ENCODE measurements at regions not wholly inside any gene's neighbourhood (a gene's known extent, or its start where the extent isn't known, plus 50 kb on each side); places are given as distances from the start of the nearest gene placed in this dataset.

- no peak for TF ChIP-seq POLR2A (IDR thresholded peaks at IDR 0.05; ENCODE audit: low read length)
- no peak for TF ChIP-seq GATA1 (IDR thresholded peaks at IDR 0.05; ENCODE audit: low read depth, low read length)
- DNase-seq, result no peak
Observed at GRCh38 chr13:62906896-62907295, 1491.2 kb upstream of the PCDH20 start.

GRCh38 chr13:62906469-62906868 lies 1490.8 kb upstream of the PCDH20 start:
- no peak for TF ChIP-seq GATA1 (IDR thresholded peaks at IDR 0.05; ENCODE audit: low read depth, low read length)
- DNase-seq, result no peak

GRCh38 chr13:62887046-62887445 lies 1471.4 kb upstream of the PCDH20 start:
- no peak for DNase-seq
- TF ChIP-seq GATA1 (IDR thresholded peaks at IDR 0.05; ENCODE audit: low read depth, low read length) (no peak), POLR2A (IDR thresholded peaks at IDR 0.05; ENCODE audit: low read length) (no peak)

GRCh38 chr13:62879071-62879470 lies 1463.4 kb upstream of the PCDH20 start:
- TF ChIP-seq GATA1 (IDR thresholded peaks at IDR 0.05; ENCODE audit: low read depth, low read length), result no peak
- no peak for TF ChIP-seq POLR2A (IDR thresholded peaks at IDR 0.05; ENCODE audit: low read length)
- no peak for DNase-seq

GRCh38 chr13:62875118-62875640 lies 1459.5 kb upstream of the PCDH20 start:
- no peak for TF ChIP-seq GATA1 (IDR thresholded peaks at IDR 0.05; ENCODE audit: low read depth, low read length)
- TF ChIP-seq POLR2A (IDR thresholded peaks at IDR 0.05; ENCODE audit: low read length), result no peak

GRCh38 chr13:62850331-62850730 lies 1434.7 kb upstream of the PCDH20 start:
- DNase-seq, result no peak

More at GRCh38 chr13:62875118-62875640, 1459.5 kb upstream of the PCDH20 start:
- no peak for DNase-seq

GRCh38 chr13:62847520-62847919 lies 1431.9 kb upstream of the PCDH20 start:
- DNase-seq, result no peak
- TF ChIP-seq GATA1 (IDR thresholded peaks at IDR 0.05; ENCODE audit: low read depth, low read length) (no peak), POLR2A (IDR thresholded peaks at IDR 0.05; ENCODE audit: low read length) (no peak)

More at GRCh38 chr13:62850331-62850730, 1434.7 kb upstream of the PCDH20 start:
- TF ChIP-seq POLR2A (IDR thresholded peaks at IDR 0.05; ENCODE audit: low read length), result no peak
- TF ChIP-seq GATA1 (IDR thresholded peaks at IDR 0.05; ENCODE audit: low read depth, low read length), result no peak

GRCh38 chr13:62846302-62846701 lies 1430.7 kb upstream of the PCDH20 start:
- no peak for TF ChIP-seq GATA1 (IDR thresholded peaks at IDR 0.05; ENCODE audit: low read depth, low read length)
- no peak for TF ChIP-seq POLR2A (IDR thresholded peaks at IDR 0.05; ENCODE audit: low read length)
- no peak for DNase-seq

GRCh38 chr13:62839338-62839737 lies 1423.7 kb upstream of the PCDH20 start:
- TF ChIP-seq POLR2A (IDR thresholded peaks at IDR 0.05; ENCODE audit: low read length), result no peak
- no peak for TF ChIP-seq GATA1 (IDR thresholded peaks at IDR 0.05; ENCODE audit: low read depth, low read length)
- no peak for DNase-seq

GRCh38 chr13:62838929-62839328 lies 1423.3 kb upstream of the PCDH20 start:
- no peak for DNase-seq
- TF ChIP-seq GATA1 (IDR thresholded peaks at IDR 0.05; ENCODE audit: low read depth, low read length) (no peak), POLR2A (IDR thresholded peaks at IDR 0.05; ENCODE audit: low read length) (no peak)

GRCh38 chr13:62837895-62838294 lies 1422.2 kb upstream of the PCDH20 start:
- DNase-seq, result no peak
- TF ChIP-seq POLR2A (IDR thresholded peaks at IDR 0.05; ENCODE audit: low read length) (no peak), GATA1 (IDR thresholded peaks at IDR 0.05; ENCODE audit: low read depth, low read length) (no peak)

GRCh38 chr13:62829486-62829885 lies 1413.8 kb upstream of the PCDH20 start:
- no peak for TF ChIP-seq GATA1 (IDR thresholded peaks at IDR 0.05; ENCODE audit: low read depth, low read length)
- TF ChIP-seq POLR2A (IDR thresholded peaks at IDR 0.05; ENCODE audit: low read length), result no peak
- DNase-seq, result no peak

- TF ChIP-seq POLR2A (IDR thresholded peaks at IDR 0.05; ENCODE audit: low read length) (no peak), GATA1 (IDR thresholded peaks at IDR 0.05; ENCODE audit: low read depth, low read length) (no peak)
- no peak for DNase-seq
Observed at GRCh38 chr13:62799931-62800436, 1384.3 kb upstream of the PCDH20 start.

- no peak for TF ChIP-seq POLR2A (IDR thresholded peaks at IDR 0.05; ENCODE audit: low read length)
- no peak for TF ChIP-seq GATA1 (IDR thresholded peaks at IDR 0.05; ENCODE audit: low read depth, low read length)
- DNase-seq, result no peak
Observed at GRCh38 chr13:62799038-62799535, 1383.4 kb upstream of the PCDH20 start.

GRCh38 chr13:62793850-62794249 lies 1378.2 kb upstream of the PCDH20 start:
- no peak for DNase-seq
- no peak for TF ChIP-seq POLR2A (IDR thresholded peaks at IDR 0.05; ENCODE audit: low read length)
- no peak for TF ChIP-seq GATA1 (IDR thresholded peaks at IDR 0.05; ENCODE audit: low read depth, low read length)
